H1 (cell line): ENCODE measurements at regions not wholly inside any gene's neighbourhood (a gene's known extent, or its start where the extent isn't known, plus 50 kb on each side); places are given as distances from the start of the nearest gene placed in this dataset.

Source experiments
- CTCF ChIA-PET: fragments of 300-600 bp; sonication (Branson Sonifier 250); formaldehyde crosslinking; loops from one replicate; lab custom pipeline; 2021; ENCODE audit not compliant: partially characterized antibody; lab: Charles Lee
- POLR2A ChIA-PET: fragments of 300-600 bp; sonication (Branson Sonifier 250); formaldehyde crosslinking; loops from one replicate; lab custom pipeline; 2021; ENCODE audit warnings: inconsistent platforms; ENCODE audit not compliant: partially characterized antibody; lab: Charles Lee
- DNase-seq, 2 experiments: peaks; one replicate each; pipeline versions ENCODE4 v3.0.0 to v3.0.0-alpha.2; 2010 to 2022; ENCODE audit warnings: low spot score in 2 of 2, low read depth in 1 of 2, mixed read lengths in 1 of 2
- FAIRE-seq: peaks from 2 replicates; lab custom pipeline; 2011; peaks lifted over from hg19 to GRCh38; lab: Jason Lieb, UNC
- H2AFZ ChIP-seq: 2 replicates; pipeline ENCODE4 v1.8.1; 2012; ENCODE audit warnings: low read length, inconsistent platforms
- H2AK5ac ChIP-seq: 2 replicates; pipeline ENCODE4 v1.6.1; 2013; ENCODE audit warnings: low read depth, low read length
- H2BK120ac ChIP-seq: replicated peaks from 2 replicates; pipeline ENCODE3; 2013; ENCODE audit warnings: low read depth, low read length, inconsistent platforms
- H2BK12ac ChIP-seq: 2 replicates; pipeline ENCODE4 v1.6.1; 2013; ENCODE audit warnings: low read depth, low read length
- H2BK15ac ChIP-seq: 2 replicates; pipeline ENCODE4 v1.6.1; 2013; ENCODE audit warnings: low read length
- H2BK20ac ChIP-seq: 2 replicates; pipeline ENCODE4 v1.6.1; 2013; ENCODE audit warnings: low read length
- H2BK5ac ChIP-seq: 2 replicates; pipeline ENCODE4 v1.6.1; 2013; ENCODE audit warnings: low read depth, low read length
- H3K14ac ChIP-seq: 2 replicates; pipeline ENCODE4 v1.6.1; 2013; ENCODE audit warnings: inconsistent platforms; ENCODE audit not compliant: insufficient read length
- H3K18ac ChIP-seq: 2 replicates; pipeline ENCODE4 v1.6.1; 2013; ENCODE audit warnings: low read length; ENCODE audit errors: extremely low read depth
- H3K23ac ChIP-seq: 2 replicates; pipeline ENCODE4 v1.6.1; 2013; ENCODE audit warnings: inconsistent platforms; ENCODE audit not compliant: insufficient read length
- H3K23me2 ChIP-seq: 2 replicates; pipeline ENCODE4 v1.6.1; 2013; ENCODE audit warnings: low read depth, low read length
- H3K27ac ChIP-seq: 2 replicates; pipeline ENCODE4 v1.6.1; 2011; ENCODE audit warnings: low read depth, low read length, inconsistent platforms
- H3K27me3 ChIP-seq, 4 experiments: replicated peaks in 1 of 4; 1 replicate in 1 of 4; 2 replicates in 3 of 4; pipeline versions ENCODE4 v1.6.1 to v1.8.1; 2011 to 2013; ENCODE audit warnings: low read length in 3 of 4, mild to moderate bottlenecking in 3 of 4, inconsistent platforms in 2 of 4, mixed read lengths in 2 of 4, moderate library complexity in 1 of 4; ENCODE audit not compliant: control insufficient read depth in 3 of 4, insufficient read depth in 3 of 4; ENCODE audit errors: extremely low read depth in 1 of 4
- H3K36me3 ChIP-seq, 4 experiments: 2 replicates each; pipeline versions ENCODE4 v1.6.1 to v1.8.1; 2011 to 2013; ENCODE audit warnings: mild to moderate bottlenecking in 4 of 4, low read length in 3 of 4, moderate library complexity in 2 of 4, control low read depth in 1 of 4, inconsistent platforms in 1 of 4; ENCODE audit not compliant: insufficient read depth in 4 of 4, control insufficient read depth in 2 of 4
- H3K4ac ChIP-seq: replicated peaks from 2 replicates; pipeline ENCODE3; 2013; ENCODE audit warnings: low read length, low read depth, mixed read lengths, inconsistent platforms; ENCODE audit not compliant: insufficient read length
- H3K4me1 ChIP-seq, 4 experiments: replicated peaks in 1 of 4; 1 replicate in 1 of 4; 2 replicates in 3 of 4; pipeline versions ENCODE4 v1.6.1 to v1.8.1; 2011 to 2013; ENCODE audit warnings: low read length in 3 of 4, inconsistent platforms in 2 of 4, mixed read lengths in 1 of 4; ENCODE audit not compliant: insufficient read depth in 4 of 4, control insufficient read depth in 3 of 4
- H3K4me2 ChIP-seq, 2 experiments: 2 replicates each; pipeline versions ENCODE4 v1.6.1 to v1.8.1; 2011 to 2013; ENCODE audit warnings: low read depth in 2 of 2, low read length in 2 of 2, control low read depth in 1 of 2, inconsistent platforms in 1 of 2, mild to moderate bottlenecking in 1 of 2; ENCODE audit not compliant: insufficient read depth in 1 of 2
- H3K4me3 ChIP-seq, 4 experiments: fragments of 200-600, 300-600 bp in 1 of 4; sonication (generic), shearing (Covaris generic), sonication (Bioruptor Twin) in 1 of 4; 2 replicates each; pipeline versions ENCODE4 v1.5.1 to v1.8.1; 2011 to 2016; ENCODE audit warnings: low read length in 4 of 4, low read depth in 3 of 4, control low read depth in 2 of 4, inconsistent platforms in 2 of 4, mild to moderate bottlenecking in 2 of 4, mixed read lengths in 1 of 4, moderate library complexity in 1 of 4; ENCODE audit not compliant: insufficient read depth in 2 of 4; ENCODE audit errors: extremely low read depth in 1 of 4
- H3K56ac ChIP-seq: replicated peaks from 2 replicates; pipeline ENCODE3; 2013; ENCODE audit warnings: low read depth, mild to moderate bottlenecking, mixed read lengths, low read length, inconsistent platforms; ENCODE audit not compliant: insufficient read length
- H3K79me1 ChIP-seq: 2 replicates; pipeline ENCODE4 v1.6.1; 2013; ENCODE audit warnings: low read depth, low read length, control low read depth
- H3K79me2 ChIP-seq, 2 experiments: 2 replicates each; pipeline versions ENCODE4 v1.6.1 to v1.8.1; 2012 to 2013; ENCODE audit warnings: low read length in 2 of 2, mild to moderate bottlenecking in 2 of 2, inconsistent platforms in 1 of 2; ENCODE audit not compliant: insufficient read depth in 2 of 2, control insufficient read depth in 1 of 2
- H3K9ac ChIP-seq, 4 experiments: replicated peaks in 1 of 4; 1 replicate in 1 of 4; 2 replicates in 3 of 4; pipeline versions ENCODE4 v1.6.1 to v1.8.1; 2011 to 2013; ENCODE audit warnings: low read depth in 3 of 4, low read length in 3 of 4, control low read depth in 2 of 4, mild to moderate bottlenecking in 2 of 4, moderate library complexity in 2 of 4, inconsistent platforms in 1 of 4; ENCODE audit errors: extremely low read depth in 1 of 4
- H3K9me3 ChIP-seq, 2 experiments: 2 replicates each; pipeline versions ENCODE4 v1.6.1 to v1.8.1; 2012 to 2013; ENCODE audit warnings: mild to moderate bottlenecking in 2 of 2, moderate library complexity in 2 of 2, control low read depth in 1 of 2, inconsistent platforms in 1 of 2, low read depth in 1 of 2, low read length in 1 of 2, mixed read lengths in 1 of 2; ENCODE audit not compliant: insufficient read depth in 2 of 2
- H4K20me1 ChIP-seq, 2 experiments: replicated peaks in 1 of 2; 2 replicates each; pipeline versions ENCODE3 to v1.8.1; 2011 to 2013; ENCODE audit warnings: inconsistent platforms in 2 of 2, low read length in 2 of 2, mild to moderate bottlenecking in 1 of 2; ENCODE audit not compliant: insufficient read depth in 2 of 2, control insufficient read depth in 1 of 2
- H4K5ac ChIP-seq: 2 replicates; pipeline ENCODE4 v1.6.1; 2013; ENCODE audit warnings: low read length, low read depth, mixed read lengths, inconsistent platforms; ENCODE audit not compliant: insufficient read length
- H4K8ac ChIP-seq: 2 replicates; pipeline ENCODE4 v1.8.0; 2013; ENCODE audit warnings: mild to moderate bottlenecking, moderate library complexity, low read length, inconsistent platforms; ENCODE audit not compliant: insufficient read depth; ENCODE audit errors: extremely low read depth
- H4K91ac ChIP-seq: replicated peaks from 2 replicates; pipeline ENCODE3; 2013; ENCODE audit warnings: low read length, mixed read lengths, inconsistent platforms; ENCODE audit not compliant: insufficient read length
- CREB1 ChIP-seq: IDR thresholded peaks from 2 replicates; pipeline ENCODE4 v1.6.1; 2012; ENCODE audit warnings: inconsistent platforms
- CTBP2 ChIP-seq: IDR thresholded peaks from 2 replicates; pipeline ENCODE4 v1.7.0; 2011; ENCODE audit warnings: borderline replicate concordance, mild to moderate bottlenecking, moderate library complexity, mixed read lengths, low read length; ENCODE audit not compliant: insufficient read depth, insufficient read length
- GABPA ChIP-seq: IDR thresholded peaks from 2 replicates; pipeline ENCODE4 v1.6.1; 2011; ENCODE audit warnings: mild to moderate bottlenecking, low read length, moderate library complexity, borderline replicate concordance; ENCODE audit not compliant: insufficient read depth
- HDAC6 ChIP-seq: IDR thresholded peaks from one replicate; pipeline ENCODE4 v1.7.1; 2012; ENCODE audit warnings: low read depth, mild to moderate bottlenecking, inconsistent platforms, low read length, moderate library complexity
- JUND ChIP-seq: IDR thresholded peaks from 2 replicates; pipeline ENCODE4 v1.6.1; 2011; ENCODE audit warnings: mild to moderate bottlenecking, improper control_type of control experiment, low read length
- KDM4A ChIP-seq: IDR thresholded peaks from one replicate; pipeline ENCODE4 v1.7.1; 2012; ENCODE audit warnings: low read depth, mild to moderate bottlenecking, moderate library complexity, low read length, inconsistent platforms; ENCODE audit not compliant: severe bottlenecking
- SIRT6 ChIP-seq: IDR thresholded peaks from one replicate; pipeline ENCODE4 v1.7.1; 2012; ENCODE audit warnings: low read length, inconsistent platforms
- TEAD4 ChIP-seq: IDR thresholded peaks from 2 replicates; pipeline ENCODE4 v1.6.1; 2012; ENCODE audit warnings: low read depth, low read length, inconsistent platforms, mixed read lengths
- ZNF274 ChIP-seq: IDR thresholded peaks from 2 replicates; pipeline ENCODE4 v1.7.0; 2012; ENCODE audit warnings: low read length, borderline replicate concordance; ENCODE audit errors: extremely low read depth

- no peaks in the 10 kb centered on the region for H3K23me2 ChIP-seq
- no peak overlapping the region for H2BK15ac ChIP-seq
- H3K27me3 ChIP-seq: no peaks in the 10 kb centered on the region
- no peak overlapping the region for H2BK12ac ChIP-seq
- no peak overlapping the region for H4K5ac ChIP-seq
- no peak overlapping the region for H3K56ac ChIP-seq
- no peaks in the 10 kb centered on the region for H3K36me3 ChIP-seq
- DNase-seq (no peak), FAIRE-seq (no peak)
- H3K4me3 ChIP-seq: no peak overlapping the region
- no peak overlapping the region for H3K14ac ChIP-seq
- no peak overlapping the region for H3K27ac ChIP-seq
- H2BK5ac ChIP-seq: no peak overlapping the region
- no peak overlapping the region for H3K23ac ChIP-seq
- no peak overlapping the region for H4K8ac ChIP-seq
- H3K79me2 ChIP-seq: no peaks in the 10 kb centered on the region
- H3K18ac ChIP-seq: no peak overlapping the region
- H3K4ac ChIP-seq: no peak overlapping the region
- POLR2A ChIA-PET: no interaction called here
- H3K4me1 ChIP-seq: no peaks in the 10 kb centered on the region
- H2AK5ac ChIP-seq: no peak overlapping the region
- CTCF ChIA-PET: no interaction called here
- TF ChIP-seq ZNF274: no peak
- TF ChIP-seq TEAD4: no peak
- no peak for TF ChIP-seq JUND
- TF ChIP-seq SIRT6: no peak
- TF ChIP-seq CTBP2: no peak
- no peak for TF ChIP-seq CREB1
- no peak for TF ChIP-seq HDAC6
- no peak for TF ChIP-seq KDM4A
- no peak for TF ChIP-seq GABPA
- no peaks in the 10 kb centered on the region for H4K20me1 ChIP-seq
- no peaks in the 10 kb centered on the region for H3K79me1 ChIP-seq
- no peak overlapping the region for H2BK20ac ChIP-seq
- no peak overlapping the region for H3K9ac ChIP-seq
- H3K9me3 ChIP-seq: 0 out of 4 replicates have a peak, but pooled peaks cover 0 to 6% of the 10 kb centered on the region in 2 experiments
- H2AFZ ChIP-seq: no peak overlapping the region
- H2BK120ac ChIP-seq: no peak overlapping the region
- H4K91ac ChIP-seq: no peak overlapping the region
- H3K4me2 ChIP-seq: no peak overlapping the region
These were observed 278.8 kb downstream of the GAS1 start for GRCh38 chr9:86668488-86668887.
